HG03439 (cell line): ENCODE measurements at regions not wholly inside any gene's neighbourhood (a gene's known extent, or its start where the extent isn't known, plus 50 kb on each side); places are given as distances from the start of the nearest gene placed in this dataset.
"Not testable (repeated sequence)": the region's sequence is repeated elsewhere in the genome, so short reads cannot be mapped to it uniquely, and the experiment has no call there.

ENCODE experiments used
- ATAC-seq: cut with Tn5 transposase; IDR thresholded peaks from one replicate; pipeline ENCODE4 v1.9.1; 2021; ENCODE audit warnings: mild to moderate bottlenecking, moderate library complexity; ENCODE audit not compliant: unreplicated experiment

- ATAC-seq: no peak
These were observed 104.6 kb upstream of the PLEKHG1 start for GRCh38 chr6:150495126-150495525.

- ATAC-seq: no peak
These were observed 103.1 kb upstream of the PLEKHG1 start for GRCh38 chr6:150496629-150497028.

GRCh38 chr6:150499882-150500312 lies 99.8 kb upstream of the PLEKHG1 start:
- ATAC-seq: no peak

GRCh38 chr6:150500568-150500967 lies 99.1 kb upstream of the PLEKHG1 start:
- not testable (repeated sequence) for ATAC-seq

- no peak for ATAC-seq
These were observed 96.6 kb upstream of the PLEKHG1 start for GRCh38 chr6:150503041-150503440.

- no peak for ATAC-seq
These were observed 95.9 kb upstream of the PLEKHG1 start for GRCh38 chr6:150503586-150504339.

- not testable (repeated sequence) for ATAC-seq
These were observed 92.3 kb upstream of the PLEKHG1 start for GRCh38 chr6:150507361-150507760.

- ATAC-seq: no peak
These were observed 89.1 kb upstream of the PLEKHG1 start for GRCh38 chr6:150510576-150510975.

GRCh38 chr6:150511313-150511712 lies 88.4 kb upstream of the PLEKHG1 start:
- ATAC-seq: no peak

GRCh38 chr6:150514806-150515380 lies 84.8 kb upstream of the PLEKHG1 start:
- no peak for ATAC-seq

GRCh38 chr6:150516199-150516598 lies 83.5 kb upstream of the PLEKHG1 start:
- no peak for ATAC-seq

GRCh38 chr6:150517175-150517574 lies 82.5 kb upstream of the PLEKHG1 start:
- ATAC-seq: no peak

- no peak for ATAC-seq
These were observed 78.2 kb upstream of the PLEKHG1 start for GRCh38 chr6:150521482-150521881.

- not testable (repeated sequence) for ATAC-seq
These were observed 76.5 kb upstream of the PLEKHG1 start for GRCh38 chr6:150523216-150523615.

GRCh38 chr6:150525300-150525699 lies 74.4 kb upstream of the PLEKHG1 start:
- no peak for ATAC-seq

GRCh38 chr6:150527100-150527499 lies 72.6 kb upstream of the PLEKHG1 start:
- ATAC-seq: no peak

- ATAC-seq: no peak
These were observed 70.9 kb upstream of the PLEKHG1 start for GRCh38 chr6:150528648-150529285.

GRCh38 chr6:150529646-150530045 lies 70.0 kb upstream of the PLEKHG1 start:
- no peak for ATAC-seq

- ATAC-seq: no peak
These were observed 67.7 kb upstream of the PLEKHG1 start for GRCh38 chr6:150531957-150532356.

- no peak for ATAC-seq
These were observed 65.1 kb upstream of the PLEKHG1 start for GRCh38 chr6:150534553-150534952.

GRCh38 chr6:150535151-150535804 lies 64.4 kb upstream of the PLEKHG1 start:
- no peak for ATAC-seq

- no peak for ATAC-seq
These were observed 63.9 kb upstream of the PLEKHG1 start for GRCh38 chr6:150535818-150536220.
